ENCODE measurements at regions not wholly inside any gene's neighbourhood (a gene's known extent, or its start where the extent isn't known, plus 50 kb on each side); places are given as distances from the start of the nearest gene placed in this dataset.

- no peak for TF ChIP-seq CTCF (IDR thresholded peaks at IDR 0.05)
- no peak for TF ChIP-seq ZFX (IDR thresholded peaks at IDR 0.05; ENCODE audit: borderline replicate concordance)
These were observed 54.5 kb upstream of the TMEM163 start for GRCh38 chr2:134773335-134773734.

Measured in 22Rv1 (cell line).